NCI-H2196 treated with DMSO at 0.1 percent for 48 hours (cell line): ENCODE measurements at regions not wholly inside any gene's neighbourhood (a gene's known extent, or its start where the extent isn't known, plus 50 kb on each side); places are given as distances from the start of the nearest gene placed in this dataset.
A peak's percentile ranks its signal among the peaks of the same experiment; 100 is the strongest.

Experiments used
- DNase-seq: peaks from one replicate; lab custom pipeline; 2025; ENCODE audit not compliant: unreplicated experiment; lab: John Stamatoyannopoulos, UW

- no peak for DNase-seq
Measured at GRCh38 chr7:31398815-31399214, 58.3 kb upstream of the NEUROD6 start.

- DNase-seq = no peak
Measured at GRCh38 chr7:31407178-31407676, 66.7 kb upstream of the NEUROD6 start.

GRCh38 chr7:31408140-31408729 is 67.7 kb upstream of the NEUROD6 start:
- no peak for DNase-seq

GRCh38 chr7:31410265-31410664 is 69.7 kb upstream of the NEUROD6 start:
- no peak for DNase-seq

- DNase-seq = no peak
Measured at GRCh38 chr7:31411416-31411815, 70.9 kb upstream of the NEUROD6 start.

GRCh38 chr7:31413766-31414165 is 73.2 kb upstream of the NEUROD6 start:
- DNase-seq = no peak

GRCh38 chr7:31416381-31416870 is 75.9 kb upstream of the NEUROD6 start:
- DNase-seq = no peak

GRCh38 chr7:31418928-31419327 is 78.4 kb upstream of the NEUROD6 start:
- DNase-seq = no peak

- DNase-seq = no peak
Measured at GRCh38 chr7:31419505-31420055, 79.1 kb upstream of the NEUROD6 start.

- DNase-seq = no peak
Measured at GRCh38 chr7:31420948-31421347, 80.4 kb upstream of the NEUROD6 start.

GRCh38 chr7:31421607-31422006 is 81.1 kb upstream of the NEUROD6 start:
- DNase-seq = no peak

- no peak for DNase-seq
Measured at GRCh38 chr7:31423994-31424393, 83.5 kb upstream of the NEUROD6 start.

- DNase-seq = no peak
Measured at GRCh38 chr7:31432176-31432575, 81.7 kb upstream of the ITPRID1 start.

GRCh38 chr7:31432836-31433340 is 81.0 kb upstream of the ITPRID1 start:
- DNase-seq = no peak

- no peak for DNase-seq
Measured at GRCh38 chr7:31437250-31437865, 76.5 kb upstream of the ITPRID1 start.

GRCh38 chr7:31439165-31439564 is 74.7 kb upstream of the ITPRID1 start:
- DNase-seq = no peak

GRCh38 chr7:31440511-31440910 is 73.4 kb upstream of the ITPRID1 start:
- no peak for DNase-seq

GRCh38 chr7:31442626-31443025 is 71.3 kb upstream of the ITPRID1 start:
- DNase-seq = no peak

GRCh38 chr7:31443457-31443856 is 70.4 kb upstream of the ITPRID1 start:
- DNase-seq = peak; percentile 59

GRCh38 chr7:31444196-31444595 is 69.7 kb upstream of the ITPRID1 start:
- no peak for DNase-seq

- no peak for DNase-seq
Measured at GRCh38 chr7:31445686-31446355, 68.1 kb upstream of the ITPRID1 start.

- DNase-seq = no peak
Measured at GRCh38 chr7:31448649-31449048, 65.2 kb upstream of the ITPRID1 start.
